Smooth muscle cell of the brain vasculature (primary cell): ENCODE measurements at regions not wholly inside any gene's neighbourhood (a gene's known extent, or its start where the extent isn't known, plus 50 kb on each side); places are given as distances from the start of the nearest gene placed in this dataset.
A peak's percentile ranks its signal among the peaks of the same experiment; 100 is the strongest.
"Not testable (repeated sequence)": the region's sequence is repeated elsewhere in the genome, so short reads cannot be mapped to it uniquely, and the experiment has no call there.

Source experiments
- DNase-seq: peaks from one replicate; pipeline ENCODE4 v3.0.0-alpha.2; 2012; ENCODE audit warnings: low read depth, low spot score

DNA sequence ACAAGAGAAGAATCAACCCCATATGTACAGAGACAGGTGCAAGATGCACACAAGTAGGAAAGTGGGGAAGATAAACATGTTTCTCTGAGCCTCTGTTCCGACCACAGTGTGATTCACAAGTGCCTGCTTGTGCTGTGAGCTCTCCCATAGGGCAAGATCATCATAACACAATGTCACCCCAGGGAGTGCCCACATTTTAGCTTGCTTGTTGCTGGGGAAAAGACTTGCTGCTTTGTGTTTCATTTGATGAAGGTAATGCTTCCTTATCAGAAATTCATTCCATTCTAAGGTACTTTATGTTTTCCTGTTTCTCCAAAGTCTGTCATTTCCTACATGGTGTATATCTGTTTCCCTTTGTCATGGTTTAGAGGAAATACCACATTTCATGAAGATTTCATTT, 304.5 kb upstream of the DIPK2B start:
- peak; percentile 61 for DNase-seq

GRCh38 chrX:45503787-45504362, 303.2 kb upstream of the DIPK2B start:
- not testable (repeated sequence) for DNase-seq

DNA sequence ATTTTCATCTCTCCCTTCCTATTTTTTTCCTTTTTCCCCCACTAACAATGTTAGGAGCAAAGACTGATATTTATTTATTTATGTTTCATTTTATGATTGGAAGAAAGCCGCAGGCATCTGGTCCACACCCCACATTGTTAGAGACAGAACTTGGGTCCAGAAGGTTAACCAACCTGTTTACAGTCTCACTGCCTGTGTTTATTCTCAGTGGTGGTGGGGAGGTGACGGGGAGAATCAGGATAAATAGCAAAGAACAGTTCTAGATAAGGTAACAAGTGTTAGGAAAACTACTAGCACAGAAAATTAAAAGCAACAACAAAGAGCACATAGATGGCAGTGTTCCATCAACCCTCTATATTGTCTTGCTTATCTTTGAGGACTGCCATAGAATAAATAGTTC, 301.7 kb upstream of the DIPK2B start:
- DNase-seq, result no peak

DNA sequence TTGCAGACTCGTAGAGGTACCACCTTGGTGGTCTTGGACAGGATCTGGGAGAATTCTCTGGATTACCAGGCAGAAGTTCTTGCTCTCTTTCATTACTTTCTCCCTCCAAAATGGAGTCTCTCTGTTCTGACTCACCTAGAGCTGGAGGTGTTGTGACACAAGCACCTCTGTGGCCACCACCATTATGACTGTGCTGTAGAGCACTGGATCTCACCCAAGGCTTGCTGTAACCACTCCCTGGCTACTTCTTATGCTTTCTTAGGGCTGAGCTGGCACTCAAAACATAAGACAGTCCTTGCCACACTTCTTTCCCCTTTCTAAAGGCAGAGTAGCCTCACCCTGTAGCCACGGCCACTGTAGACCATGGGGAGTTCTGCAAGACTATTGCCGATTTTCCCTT, 296.6 kb upstream of the DIPK2B start:
- no peak for DNase-seq

DNA sequence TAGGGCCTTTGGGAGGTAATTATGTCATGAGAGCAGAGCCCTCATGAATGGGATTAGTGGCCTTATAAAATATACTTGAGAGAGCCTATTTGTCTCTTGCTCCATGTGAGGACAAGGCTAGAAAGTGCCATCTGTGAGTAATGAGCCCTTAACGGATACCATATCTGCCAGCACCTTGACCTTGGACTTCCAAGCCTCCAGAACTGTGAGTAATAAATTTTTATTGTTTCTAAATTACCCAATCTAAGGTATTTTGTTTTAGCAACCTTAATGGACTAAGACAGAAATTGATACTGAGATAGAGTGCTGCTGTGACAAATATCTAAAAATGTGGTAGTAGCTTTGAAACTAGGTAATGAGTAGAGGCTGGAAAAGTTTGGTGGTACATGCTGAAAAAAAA, 285.0 kb upstream of the DIPK2B start:
- no peak for DNase-seq

DNA sequence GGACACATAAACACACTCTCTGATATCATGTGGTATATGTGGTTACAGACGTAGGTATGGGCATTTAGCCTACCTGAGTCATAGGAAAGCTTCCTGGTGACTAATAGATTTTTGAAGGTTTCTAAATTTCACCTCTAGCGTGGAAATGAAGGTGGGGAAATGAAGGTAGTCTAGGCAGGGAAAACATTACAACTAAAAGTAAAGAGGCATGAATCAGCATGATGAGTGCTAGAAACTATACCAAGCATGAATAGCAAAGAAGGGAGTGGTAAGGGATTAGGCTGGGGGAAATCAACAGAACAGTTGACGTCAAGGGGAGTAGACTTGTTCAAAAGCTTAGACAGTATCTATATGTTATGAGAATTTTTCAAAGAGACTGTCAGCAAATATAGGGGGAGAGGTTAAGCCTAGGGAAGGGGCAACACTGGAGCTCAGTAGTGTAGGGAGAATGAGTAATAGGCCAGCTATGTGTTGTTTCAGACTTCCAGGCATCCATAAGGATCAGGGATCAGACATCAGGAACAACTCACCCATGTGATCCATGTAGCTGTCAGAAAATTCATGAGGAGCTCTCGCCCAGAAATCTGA, 279.3 kb upstream of the DIPK2B start:
- DNase-seq, result peak; percentile 13

DNA sequence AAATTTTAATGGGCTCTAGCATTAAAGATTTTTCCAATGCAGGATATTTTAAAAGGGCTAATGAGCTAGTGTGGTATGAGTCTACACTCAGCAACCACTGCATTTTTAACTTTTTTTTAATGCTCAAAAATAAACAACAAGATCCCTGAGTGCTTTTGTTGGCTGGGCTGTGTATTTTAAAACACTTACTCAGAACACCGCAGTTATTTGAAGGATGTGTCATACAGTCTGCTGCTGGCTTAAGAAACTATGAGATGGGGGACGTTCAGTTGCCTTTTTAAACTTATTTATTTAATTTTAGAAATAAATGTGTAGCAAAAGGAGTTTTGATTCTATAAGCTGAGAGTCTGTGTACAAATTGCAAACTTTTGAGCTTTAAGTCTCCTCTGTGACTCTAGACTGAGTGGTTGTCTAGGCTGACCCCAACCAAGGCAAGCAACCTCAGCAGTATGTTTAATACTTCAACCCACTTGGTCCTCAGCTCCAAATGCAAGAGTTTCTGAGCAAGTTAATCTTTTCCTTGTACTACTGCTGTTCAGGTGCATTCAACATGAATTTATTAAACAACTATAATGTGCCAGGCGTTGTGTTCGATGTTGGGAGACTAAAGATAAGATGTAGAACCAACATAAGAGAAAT, 278.6 kb upstream of the DIPK2B start:
- peak; percentile 57 for DNase-seq

GRCh38 chrX:45472968-45473367, 272.3 kb upstream of the DIPK2B start:
- DNase-seq, result no peak

DNA sequence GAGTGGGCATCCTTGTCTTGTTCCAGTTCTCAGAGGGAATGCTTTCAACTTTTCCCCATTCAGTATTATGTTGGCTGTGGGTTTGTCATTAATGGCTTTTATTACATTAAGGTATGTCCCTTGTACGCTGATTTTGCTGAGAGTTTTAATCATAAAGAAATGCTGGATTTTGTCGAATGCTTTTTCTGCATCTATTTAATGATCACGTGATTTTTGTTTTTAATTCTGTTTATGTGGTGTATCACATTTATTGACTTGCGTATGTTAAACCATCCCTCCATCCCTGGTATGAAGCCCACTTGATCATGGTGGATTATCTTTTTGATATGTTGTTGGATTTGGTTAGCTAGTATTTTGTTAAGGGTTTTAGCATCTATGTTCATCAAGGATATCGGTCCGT, 266.9 kb upstream of the DIPK2B start:
- DNase-seq, result not testable (repeated sequence)

DNA sequence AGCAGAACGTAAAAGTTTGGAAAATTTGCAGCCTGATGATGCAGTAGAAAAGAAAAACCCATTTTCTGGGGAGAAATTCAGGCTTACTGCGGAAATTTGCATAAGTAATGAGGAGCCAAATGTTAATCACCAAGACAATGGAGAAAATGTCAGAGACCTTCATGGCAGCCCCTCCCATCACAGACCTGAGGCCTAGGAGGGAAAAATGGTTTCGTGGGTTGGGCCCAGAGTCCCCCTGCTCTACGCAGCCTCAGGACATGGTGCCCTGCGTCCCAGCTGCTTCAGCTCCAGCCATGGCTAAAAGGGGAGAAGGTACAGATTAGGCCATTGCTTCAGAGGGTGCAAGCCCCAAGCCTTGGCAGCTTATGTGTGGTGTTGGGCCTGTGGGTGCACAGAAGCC, 255.1 kb upstream of the DIPK2B start:
- not testable (repeated sequence) for DNase-seq

GRCh38 chrX:45454290-45454689, 253.6 kb upstream of the DIPK2B start:
- DNase-seq, result no peak

DNA sequence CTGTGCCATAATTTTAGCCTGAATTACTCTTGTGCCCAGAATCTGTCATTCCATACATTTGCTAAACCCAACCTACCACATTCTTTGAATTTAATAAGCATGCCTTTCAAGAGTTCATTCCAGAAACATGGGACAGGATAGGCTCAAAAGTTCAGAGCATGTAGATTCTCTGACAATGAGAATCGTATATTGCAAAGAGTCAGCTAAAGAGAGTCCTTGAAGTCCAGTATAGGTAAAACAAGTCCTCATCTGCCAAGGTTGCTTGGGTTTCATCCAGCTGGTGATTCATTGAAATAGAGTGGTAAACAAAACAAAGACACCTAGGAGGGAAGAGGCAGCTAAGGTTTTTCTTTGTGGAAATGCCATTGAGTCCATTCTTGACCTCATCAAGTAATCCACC, 249.3 kb upstream of the DIPK2B start:
- no peak for DNase-seq

DNA sequence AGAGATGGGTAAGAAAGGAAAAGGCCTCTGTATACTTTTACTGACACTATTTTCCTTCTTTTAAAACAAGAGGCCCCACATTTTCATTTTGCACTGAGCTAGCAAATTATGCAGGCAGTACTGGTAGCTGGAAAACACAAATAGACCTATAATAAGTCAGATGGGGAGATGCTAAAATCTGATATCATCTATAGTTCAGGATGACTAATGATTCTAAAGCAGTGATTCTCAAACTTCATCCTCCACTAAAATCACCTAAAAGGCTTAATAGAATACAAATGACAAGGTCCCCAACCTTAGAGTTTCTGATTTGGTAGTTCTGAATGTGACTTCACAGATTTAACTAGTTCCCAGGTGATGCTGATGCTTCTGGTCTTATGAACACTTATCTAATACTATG, 247.3 kb upstream of the DIPK2B start:
- no peak for DNase-seq

GRCh38 chrX:45447331-45447730, 246.7 kb upstream of the DIPK2B start:
- no peak for DNase-seq

- no peak for DNase-seq
These were observed 245.2 kb upstream of the DIPK2B start for GRCh38 chrX:45445745-45446412.

- DNase-seq, result no peak
These were observed 236.5 kb upstream of the DIPK2B start for GRCh38 chrX:45437186-45437585.

- no peak for DNase-seq
These were observed 234.8 kb upstream of the DIPK2B start for GRCh38 chrX:45435481-45435880.

DNA sequence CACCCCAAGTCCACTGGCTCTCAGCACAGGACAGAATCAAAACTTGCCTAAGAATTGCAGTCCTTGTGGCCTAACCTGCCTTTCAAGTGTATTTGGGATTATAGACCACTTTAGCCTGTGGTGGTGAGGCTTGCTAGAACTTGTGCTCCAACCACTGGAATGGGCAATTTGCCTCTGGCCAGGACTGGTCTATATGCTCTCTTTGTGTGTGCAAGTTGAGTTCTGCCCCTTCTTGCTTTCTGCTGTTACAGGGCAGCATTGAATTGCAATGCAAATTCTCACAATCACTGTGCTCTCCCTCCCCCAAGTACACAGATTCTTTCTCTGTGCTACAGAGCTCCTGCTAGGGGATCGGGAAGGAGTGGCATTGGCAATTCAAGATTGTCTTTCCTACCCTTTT, 233.6 kb upstream of the DIPK2B start:
- DNase-seq, result no peak

- DNase-seq, result no peak
These were observed 228.2 kb upstream of the DIPK2B start for GRCh38 chrX:45428831-45429230.

DNA sequence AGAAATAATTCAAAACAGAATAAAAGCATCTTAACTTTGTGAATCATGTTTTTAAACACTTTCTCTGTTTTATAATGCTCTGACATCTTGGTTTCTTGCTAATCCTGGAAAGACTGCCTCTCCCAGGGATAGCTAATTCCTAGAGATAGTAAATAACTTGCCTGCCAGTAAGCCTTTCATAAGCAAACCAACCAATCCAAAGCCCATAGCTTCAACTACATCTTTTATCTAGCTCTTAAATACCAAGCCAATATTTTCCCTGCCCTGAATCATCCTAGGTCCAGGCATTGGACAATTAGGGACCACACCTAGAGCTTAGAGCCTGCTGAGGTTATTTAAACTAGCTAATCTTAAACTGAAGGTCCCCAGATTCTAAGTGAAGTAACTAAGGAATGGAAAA, 223.7 kb upstream of the DIPK2B start:
- DNase-seq, result no peak

GRCh38 chrX:45422216-45422925, 221.7 kb upstream of the DIPK2B start:
- DNase-seq, result no peak

DNA sequence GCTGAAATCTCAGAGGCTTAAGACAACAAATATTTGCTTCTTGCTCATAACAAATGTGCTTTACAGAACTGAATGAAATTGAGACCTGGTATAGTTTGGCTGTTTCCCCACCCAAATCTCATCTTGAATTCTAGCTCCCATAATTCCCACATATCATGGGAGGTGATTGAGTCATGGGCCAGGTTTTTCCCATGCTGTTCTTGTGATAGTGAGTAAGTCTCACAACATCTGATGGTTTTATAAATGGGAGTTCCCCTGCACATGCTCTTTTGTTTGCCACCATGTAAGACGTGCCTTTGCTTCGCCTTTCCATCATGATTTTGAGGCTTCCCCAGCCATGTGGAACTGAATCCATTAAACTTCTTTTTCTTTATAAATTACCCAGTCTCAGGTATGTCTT, 221.1 kb upstream of the DIPK2B start:
- no peak for DNase-seq
